Gastroesophageal sphincter (tissue), 3 donors: ENCODE measurements at regions not wholly inside any gene's neighbourhood (a gene's known extent, or its start where the extent isn't known, plus 50 kb on each side); places are given as distances from the start of the nearest gene placed in this dataset.

Source experiments
- EP300 ChIP-seq: sonication (generic); formaldehyde crosslinking; IDR thresholded peaks from one replicate; pipeline ENCODE4 v1.6.1; 2017; ENCODE audit warnings: antibody characterized with exemption, mild to moderate bottlenecking
- POLR2A ChIP-seq, 2 donors: fragments of 450-650 bp; IDR thresholded peaks; one replicate each; pipeline ENCODE4 v1.6.1; 2017; ENCODE audit warnings: antibody characterized with exemption in 2 of 2, mild to moderate bottlenecking in 2 of 2, moderate library complexity in 1 of 2
- TF ChIP-seq, protein P1 (sequence below), 4 experiments: fragments of 200-600 bp in 2 of 4; fragments of 450-650 bp in 2 of 4; sonication (generic) in 1 of 4; IDR thresholded peaks; one replicate each; pipeline ENCODE4 v1.5.1; 2017 to 2019; ENCODE audit warnings: antibody characterized with exemption in 4 of 4, mild to moderate bottlenecking in 2 of 4, moderate library complexity in 2 of 4

DNA sequence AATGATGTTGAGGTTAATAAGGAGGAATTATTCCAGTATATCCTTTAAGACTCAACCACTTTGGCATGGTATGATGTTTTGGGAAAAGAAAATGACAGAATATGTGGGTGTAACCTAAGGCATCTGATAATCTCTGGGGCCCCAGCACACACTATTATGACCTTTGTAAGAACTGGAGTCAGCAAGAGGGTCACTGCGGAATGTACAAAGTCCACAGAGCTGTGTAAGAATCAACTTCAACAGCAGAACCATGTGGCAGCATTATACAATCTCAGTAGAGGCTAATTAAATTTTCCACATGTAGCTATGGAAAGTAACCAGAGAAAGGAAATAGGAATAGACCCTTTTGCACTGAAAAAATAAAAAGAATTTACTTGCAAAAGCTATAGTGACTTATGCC is 445.1 kb upstream of the UBE2E3 start:
- TF ChIP-seq POLR2A (IDR thresholded peaks at IDR 0.05): no peak
- TF ChIP-seq, protein P1, sequence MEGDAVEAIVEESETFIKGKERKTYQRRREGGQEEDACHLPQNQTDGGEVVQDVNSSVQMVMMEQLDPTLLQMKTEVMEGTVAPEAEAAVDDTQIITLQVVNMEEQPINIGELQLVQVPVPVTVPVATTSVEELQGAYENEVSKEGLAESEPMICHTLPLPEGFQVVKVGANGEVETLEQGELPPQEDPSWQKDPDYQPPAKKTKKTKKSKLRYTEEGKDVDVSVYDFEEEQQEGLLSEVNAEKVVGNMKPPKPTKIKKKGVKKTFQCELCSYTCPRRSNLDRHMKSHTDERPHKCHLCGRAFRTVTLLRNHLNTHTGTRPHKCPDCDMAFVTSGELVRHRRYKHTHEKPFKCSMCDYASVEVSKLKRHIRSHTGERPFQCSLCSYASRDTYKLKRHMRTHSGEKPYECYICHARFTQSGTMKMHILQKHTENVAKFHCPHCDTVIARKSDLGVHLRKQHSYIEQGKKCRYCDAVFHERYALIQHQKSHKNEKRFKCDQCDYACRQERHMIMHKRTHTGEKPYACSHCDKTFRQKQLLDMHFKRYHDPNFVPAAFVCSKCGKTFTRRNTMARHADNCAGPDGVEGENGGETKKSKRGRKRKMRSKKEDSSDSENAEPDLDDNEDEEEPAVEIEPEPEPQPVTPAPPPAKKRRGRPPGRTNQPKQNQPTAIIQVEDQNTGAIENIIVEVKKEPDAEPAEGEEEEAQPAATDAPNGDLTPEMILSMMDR (IDR thresholded peaks at IDR 0.05): no peak
- no peak for TF ChIP-seq EP300
